ENCODE measurements at regions not wholly inside any gene's neighbourhood (a gene's known extent, or its start where the extent isn't known, plus 50 kb on each side); places are given as distances from the start of the nearest gene placed in this dataset.

GRCh38 chr14:44828023-44828422 is 133.7 kb downstream of the KLHL28 start:
- TF ChIP-seq, protein P1, sequence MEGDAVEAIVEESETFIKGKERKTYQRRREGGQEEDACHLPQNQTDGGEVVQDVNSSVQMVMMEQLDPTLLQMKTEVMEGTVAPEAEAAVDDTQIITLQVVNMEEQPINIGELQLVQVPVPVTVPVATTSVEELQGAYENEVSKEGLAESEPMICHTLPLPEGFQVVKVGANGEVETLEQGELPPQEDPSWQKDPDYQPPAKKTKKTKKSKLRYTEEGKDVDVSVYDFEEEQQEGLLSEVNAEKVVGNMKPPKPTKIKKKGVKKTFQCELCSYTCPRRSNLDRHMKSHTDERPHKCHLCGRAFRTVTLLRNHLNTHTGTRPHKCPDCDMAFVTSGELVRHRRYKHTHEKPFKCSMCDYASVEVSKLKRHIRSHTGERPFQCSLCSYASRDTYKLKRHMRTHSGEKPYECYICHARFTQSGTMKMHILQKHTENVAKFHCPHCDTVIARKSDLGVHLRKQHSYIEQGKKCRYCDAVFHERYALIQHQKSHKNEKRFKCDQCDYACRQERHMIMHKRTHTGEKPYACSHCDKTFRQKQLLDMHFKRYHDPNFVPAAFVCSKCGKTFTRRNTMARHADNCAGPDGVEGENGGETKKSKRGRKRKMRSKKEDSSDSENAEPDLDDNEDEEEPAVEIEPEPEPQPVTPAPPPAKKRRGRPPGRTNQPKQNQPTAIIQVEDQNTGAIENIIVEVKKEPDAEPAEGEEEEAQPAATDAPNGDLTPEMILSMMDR (IDR thresholded peaks at IDR 0.05), result no peak
- no peak for TF ChIP-seq POLR2A (IDR thresholded peaks at IDR 0.05)

Data from Peyer's patch (tissue), 4 donors.